ENCODE measurements at regions not wholly inside any gene's neighbourhood (a gene's known extent, or its start where the extent isn't known, plus 50 kb on each side); places are given as distances from the start of the nearest gene placed in this dataset.

DNA sequence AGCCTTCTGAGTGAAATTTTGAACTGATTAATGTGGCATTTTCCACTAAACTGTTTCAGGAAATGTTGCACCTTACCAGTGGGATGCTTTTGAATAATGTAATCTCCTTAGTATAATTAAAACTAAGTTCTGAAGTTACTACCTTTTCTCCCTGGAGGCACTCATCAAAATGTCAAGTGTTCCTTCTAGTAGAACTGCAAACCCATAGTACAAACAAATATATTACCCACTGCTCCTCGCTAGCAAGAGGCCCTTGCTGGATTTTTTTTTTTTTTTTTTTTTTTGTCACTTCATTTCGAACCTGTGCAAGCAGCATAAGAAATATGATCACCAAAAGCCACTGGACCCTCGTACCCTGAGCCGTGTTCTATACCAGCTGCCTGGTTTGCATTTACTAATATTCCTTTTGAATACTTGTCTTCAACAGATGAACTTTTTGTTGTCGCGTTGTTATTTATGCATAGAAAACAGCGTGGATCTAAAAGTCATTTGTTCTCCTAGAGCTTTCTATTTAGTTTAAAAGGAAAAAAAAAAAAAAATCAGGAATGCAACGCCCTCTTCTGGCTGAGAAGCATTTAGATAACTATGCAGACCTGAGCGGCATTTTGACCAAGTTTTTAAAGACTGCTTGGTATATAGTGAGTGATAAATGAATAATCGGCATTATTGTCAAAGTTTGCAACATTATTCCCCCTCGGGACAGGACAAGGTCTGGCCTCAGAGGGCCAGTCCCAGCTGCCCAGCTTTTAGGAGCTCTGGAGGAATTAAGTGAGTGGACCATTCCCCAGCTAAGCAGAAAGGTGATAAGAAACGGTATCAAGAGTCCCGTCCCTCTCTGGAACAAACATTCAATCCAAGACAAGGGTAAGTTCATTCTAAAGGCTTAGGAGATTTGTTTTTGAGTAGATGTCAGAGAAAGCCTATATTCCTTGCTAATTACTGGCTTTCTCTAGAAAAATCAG is 162.5 kb upstream of the KIF2A start:
- TF ChIP-seq YY1 (IDR thresholded peaks at IDR 0.05) (no peak), SP1 (IDR thresholded peaks at IDR 0.05) (no peak), NR2F2 (IDR thresholded peaks at IDR 0.05) (no peak), RAD21 (IDR thresholded peaks at IDR 0.05) (peak; percentile 40 to 50)
- TF ChIP-seq, protein P1, sequence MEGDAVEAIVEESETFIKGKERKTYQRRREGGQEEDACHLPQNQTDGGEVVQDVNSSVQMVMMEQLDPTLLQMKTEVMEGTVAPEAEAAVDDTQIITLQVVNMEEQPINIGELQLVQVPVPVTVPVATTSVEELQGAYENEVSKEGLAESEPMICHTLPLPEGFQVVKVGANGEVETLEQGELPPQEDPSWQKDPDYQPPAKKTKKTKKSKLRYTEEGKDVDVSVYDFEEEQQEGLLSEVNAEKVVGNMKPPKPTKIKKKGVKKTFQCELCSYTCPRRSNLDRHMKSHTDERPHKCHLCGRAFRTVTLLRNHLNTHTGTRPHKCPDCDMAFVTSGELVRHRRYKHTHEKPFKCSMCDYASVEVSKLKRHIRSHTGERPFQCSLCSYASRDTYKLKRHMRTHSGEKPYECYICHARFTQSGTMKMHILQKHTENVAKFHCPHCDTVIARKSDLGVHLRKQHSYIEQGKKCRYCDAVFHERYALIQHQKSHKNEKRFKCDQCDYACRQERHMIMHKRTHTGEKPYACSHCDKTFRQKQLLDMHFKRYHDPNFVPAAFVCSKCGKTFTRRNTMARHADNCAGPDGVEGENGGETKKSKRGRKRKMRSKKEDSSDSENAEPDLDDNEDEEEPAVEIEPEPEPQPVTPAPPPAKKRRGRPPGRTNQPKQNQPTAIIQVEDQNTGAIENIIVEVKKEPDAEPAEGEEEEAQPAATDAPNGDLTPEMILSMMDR (IDR thresholded peaks at IDR 0.05; ENCODE audit: low read depth, low read length, missing input control): peak; percentile 28
- TF ChIP-seq, protein P2, sequence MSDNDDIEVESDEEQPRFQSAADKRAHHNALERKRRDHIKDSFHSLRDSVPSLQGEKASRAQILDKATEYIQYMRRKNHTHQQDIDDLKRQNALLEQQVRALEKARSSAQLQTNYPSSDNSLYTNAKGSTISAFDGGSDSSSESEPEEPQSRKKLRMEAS (IDR thresholded peaks at IDR 0.05): no peak
